ENCODE measurements at regions not wholly inside any gene's neighbourhood (a gene's known extent, or its start where the extent isn't known, plus 50 kb on each side); places are given as distances from the start of the nearest gene placed in this dataset.

DNA sequence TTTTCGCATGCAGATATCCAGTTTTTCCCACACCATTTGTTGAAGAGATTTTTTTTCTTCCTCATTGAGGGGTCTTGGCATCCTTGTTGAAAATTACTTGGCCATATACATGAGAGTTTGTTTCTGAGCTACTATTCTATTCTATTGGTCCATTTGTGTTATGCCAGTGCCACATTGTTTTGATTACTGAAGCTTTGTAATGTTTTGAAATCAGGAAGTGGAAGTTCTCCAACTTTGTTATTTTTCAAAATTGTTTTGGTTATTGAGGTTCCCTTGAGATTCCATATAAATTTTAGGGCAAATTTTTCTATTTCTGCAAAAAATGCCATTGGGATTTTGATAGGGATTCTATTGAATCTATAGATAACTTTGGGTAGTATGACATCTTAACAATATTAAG is 130.3 kb upstream of the PFN2 start:
- intact Hi-C loops (cut with DNase I) = no loop called here
- WGBS (ENCODE audit: insufficient coverage, low coverage, low lambda C conversion rate, missing lambda C conversion rate) = 100% methylated on average over 1 of the region's 1 CpG
- peaks cover 0 to 4% (median 0%) of the 10 kb centered on the region in 4 donors for H3K9me3 ChIP-seq
- H3K4me1 ChIP-seq = no peaks in the 10 kb centered on the region
- DNase-seq (no peak), ATAC-seq (no peak)
- TF ChIP-seq, protein P1, sequence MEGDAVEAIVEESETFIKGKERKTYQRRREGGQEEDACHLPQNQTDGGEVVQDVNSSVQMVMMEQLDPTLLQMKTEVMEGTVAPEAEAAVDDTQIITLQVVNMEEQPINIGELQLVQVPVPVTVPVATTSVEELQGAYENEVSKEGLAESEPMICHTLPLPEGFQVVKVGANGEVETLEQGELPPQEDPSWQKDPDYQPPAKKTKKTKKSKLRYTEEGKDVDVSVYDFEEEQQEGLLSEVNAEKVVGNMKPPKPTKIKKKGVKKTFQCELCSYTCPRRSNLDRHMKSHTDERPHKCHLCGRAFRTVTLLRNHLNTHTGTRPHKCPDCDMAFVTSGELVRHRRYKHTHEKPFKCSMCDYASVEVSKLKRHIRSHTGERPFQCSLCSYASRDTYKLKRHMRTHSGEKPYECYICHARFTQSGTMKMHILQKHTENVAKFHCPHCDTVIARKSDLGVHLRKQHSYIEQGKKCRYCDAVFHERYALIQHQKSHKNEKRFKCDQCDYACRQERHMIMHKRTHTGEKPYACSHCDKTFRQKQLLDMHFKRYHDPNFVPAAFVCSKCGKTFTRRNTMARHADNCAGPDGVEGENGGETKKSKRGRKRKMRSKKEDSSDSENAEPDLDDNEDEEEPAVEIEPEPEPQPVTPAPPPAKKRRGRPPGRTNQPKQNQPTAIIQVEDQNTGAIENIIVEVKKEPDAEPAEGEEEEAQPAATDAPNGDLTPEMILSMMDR (IDR thresholded peaks at IDR 0.05) = no peak
- no peak for TF ChIP-seq POLR2A (IDR thresholded peaks at IDR 0.05)
- H3K36me3 ChIP-seq = no peaks in the 10 kb centered on the region
- no peak overlapping the region for H3K4me3 ChIP-seq
- no peak overlapping the region for H3K27ac ChIP-seq
- H3K27me3 ChIP-seq = no peaks in the 10 kb centered on the region

DNA sequence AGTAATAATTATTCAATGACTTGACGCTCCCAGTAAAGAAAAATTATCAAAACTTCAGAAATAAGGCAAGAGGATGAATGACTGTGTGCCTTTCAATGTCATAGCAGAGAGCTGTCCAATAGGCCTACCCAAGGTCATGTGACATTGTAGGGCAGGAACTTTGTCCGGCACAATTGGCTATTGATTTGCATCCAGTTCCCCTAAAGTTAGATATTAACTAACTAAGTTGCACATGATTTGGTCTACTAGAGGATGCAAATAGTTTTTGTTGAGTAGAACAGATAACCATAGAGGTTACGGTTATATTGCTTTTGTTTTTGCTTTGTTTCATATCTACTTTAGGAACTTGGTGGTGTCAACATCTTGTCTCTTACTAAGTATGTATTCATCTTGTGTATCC is 127.9 kb upstream of the PFN2 start:
- no peaks in the 10 kb centered on the region for H3K36me3 ChIP-seq
- no peak for TF ChIP-seq POLR2A (IDR thresholded peaks at IDR 0.05)
- TF ChIP-seq, protein P1 (IDR thresholded peaks at IDR 0.05) = no peak
- H3K9me3 ChIP-seq = peaks cover 0 to 4% (median 0%) of the 10 kb centered on the region in 4 donors
- no peak overlapping the region for H3K27ac ChIP-seq
- no peak overlapping the region for H3K4me3 ChIP-seq
- ATAC-seq (no peak), DNase-seq (no peak)
- H3K4me1 ChIP-seq = no peaks in the 10 kb centered on the region
- intact Hi-C loops (cut with DNase I) = no loop called here
- WGBS (ENCODE audit: insufficient coverage, low coverage, low lambda C conversion rate, missing lambda C conversion rate) = 69% methylated on average over 3 of the region's 3 CpGs
- no peaks in the 10 kb centered on the region for H3K27me3 ChIP-seq

DNA sequence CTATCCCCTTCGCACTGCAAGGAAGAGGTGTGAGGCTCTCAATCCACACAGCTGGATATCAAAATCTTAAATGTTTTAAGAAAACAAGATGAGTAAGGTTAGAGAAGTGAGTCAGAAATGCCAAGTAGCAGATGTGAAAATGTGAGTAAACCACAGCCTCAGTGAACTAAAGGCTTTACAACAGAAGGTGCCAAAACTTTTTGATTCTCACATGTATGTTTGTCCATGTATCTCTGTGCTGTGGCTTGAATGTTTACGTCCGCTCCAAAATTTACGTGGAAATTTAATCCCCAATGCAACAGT is 126.8 kb upstream of the PFN2 start:
- intact Hi-C loops (cut with DNase I) = no loop called here
- no peaks in the 10 kb centered on the region for H3K4me1 ChIP-seq

DNA sequence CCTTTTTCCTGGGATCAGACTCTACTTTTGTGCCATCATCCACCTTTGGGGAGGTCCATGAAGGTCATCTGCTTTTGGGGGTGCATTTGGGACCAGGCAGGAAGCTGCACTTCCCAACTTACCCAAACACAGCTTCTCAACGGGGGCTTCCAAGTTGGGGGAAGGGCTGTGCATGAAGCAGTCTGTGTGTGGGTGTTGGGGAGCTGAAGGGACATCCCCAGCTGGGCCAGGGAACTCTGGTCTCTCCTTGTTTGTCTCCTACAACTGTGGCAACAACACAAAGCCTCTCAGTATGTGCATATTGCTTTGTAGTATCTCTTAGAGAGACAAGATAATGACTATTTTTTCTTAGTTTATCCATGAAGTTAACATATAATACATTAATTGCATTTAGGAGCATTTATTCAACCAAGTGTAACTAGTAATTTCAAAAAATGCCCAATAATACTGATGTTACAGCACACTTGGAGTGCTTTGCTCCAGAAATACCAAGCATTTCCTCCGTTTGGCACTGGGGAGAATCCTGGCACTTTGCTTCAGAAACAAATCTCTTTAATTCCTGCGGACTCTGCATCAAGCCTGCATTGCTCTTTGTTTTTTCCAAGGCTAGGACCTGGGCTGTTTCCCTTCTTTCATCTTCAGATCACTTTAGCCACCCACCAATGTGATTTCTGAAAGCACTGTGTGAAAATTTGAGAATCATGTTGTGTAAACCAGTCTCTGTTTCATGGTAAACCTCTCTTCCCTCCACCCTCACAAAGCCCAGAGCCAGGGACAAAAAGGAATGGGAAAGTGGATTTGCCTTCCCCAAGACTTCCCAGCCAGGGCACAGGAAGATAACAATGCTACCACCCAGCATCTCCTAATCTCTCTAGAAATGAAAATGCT is 126.2 kb upstream of the PFN2 start:
- intact Hi-C loops (cut with DNase I) = no loop called here
- Histone ChIP-seq H3K9me3 (peaks cover 0 to 4% (median 0%) of the 10 kb centered on the region in 4 donors), H3K36me3 (no peaks in the 10 kb centered on the region), H3K27me3 (no peaks in the 10 kb centered on the region), H3K4me1 (no peaks in the 10 kb centered on the region), H3K27ac (no peak overlapping the region), H3K4me3 (no peak overlapping the region)
- ATAC-seq (no peak), DNase-seq (no peak)
- WGBS (ENCODE audit: insufficient coverage, low coverage, low lambda C conversion rate, missing lambda C conversion rate) = 18% methylated on average over 2 of the region's 3 CpGs
- TF ChIP-seq POLR2A (IDR thresholded peaks at IDR 0.05) = no peak
- TF ChIP-seq, protein P1 (IDR thresholded peaks at IDR 0.05) = no peak

More for the DNA sequence above, 126.8 kb upstream of the PFN2 start:
- TF ChIP-seq POLR2A (IDR thresholded peaks at IDR 0.05) = no peak
- TF ChIP-seq, protein P1 (IDR thresholded peaks at IDR 0.05) = no peak
- Histone ChIP-seq H3K9me3 (peaks cover 0 to 4% (median 0%) of the 10 kb centered on the region in 4 donors), H3K27me3 (no peaks in the 10 kb centered on the region), H3K4me3 (no peak overlapping the region), H3K27ac (no peak overlapping the region), H3K36me3 (no peaks in the 10 kb centered on the region)
- 66% methylated on average over 4 of the region's 4 CpGs for WGBS (ENCODE audit: insufficient coverage, low coverage, low lambda C conversion rate, missing lambda C conversion rate)
- DNase-seq (no peak), ATAC-seq (no peak)
